ENCODE measurements at regions not wholly inside any gene's neighbourhood (a gene's known extent, or its start where the extent isn't known, plus 50 kb on each side); places are given as distances from the start of the nearest gene placed in this dataset.

GRCh38 chr4:81632581-81633299 lies 161.0 kb upstream of the RASGEF1B start:
- TF ChIP-seq CTCF (IDR thresholded peaks at IDR 0.05) = no peak
- Histone ChIP-seq H3K4me1 (peaks cover 0 to 9% of the 10 kb centered on the region in 2 donors), H3K36me3 (no peaks in the 10 kb centered on the region), H3K27ac (no peak overlapping the region), H3K9me3 (no peaks in the 10 kb centered on the region), H3K27me3 (no peaks in the 10 kb centered on the region), H3K4me3 (no peak overlapping the region)
- DNase-seq (ENCODE audit: low spot score) = no peak

GRCh38 chr4:81631958-81632441 lies 160.3 kb upstream of the RASGEF1B start:
- DNase-seq (ENCODE audit: low spot score) = no peak
- TF ChIP-seq CTCF (IDR thresholded peaks at IDR 0.05) = no peak
- no peak overlapping the region for H3K4me3 ChIP-seq
- peak overlapping the region in 1 of 2 donors; percentile 6 for H3K27ac ChIP-seq
- H3K36me3 ChIP-seq = no peaks in the 10 kb centered on the region
- H3K27me3 ChIP-seq = no peaks in the 10 kb centered on the region
- H3K9me3 ChIP-seq = no peaks in the 10 kb centered on the region
- H3K4me1 ChIP-seq = peaks cover 0 to 9% of the 10 kb centered on the region in 2 donors

GRCh38 chr4:81629366-81629765 lies 157.7 kb upstream of the RASGEF1B start:
- H3K9me3 ChIP-seq = no peaks in the 10 kb centered on the region
- no peaks in the 10 kb centered on the region for H3K27me3 ChIP-seq
- no peaks in the 10 kb centered on the region for H3K36me3 ChIP-seq
- H3K4me1 ChIP-seq = peaks cover 0 to 9% of the 10 kb centered on the region in 2 donors
- no peak overlapping the region for H3K4me3 ChIP-seq
- DNase-seq (ENCODE audit: low spot score) = no peak
- TF ChIP-seq CTCF (IDR thresholded peaks at IDR 0.05) = no peak
- no peak overlapping the region for H3K27ac ChIP-seq

- Histone ChIP-seq H3K36me3 (no peaks in the 10 kb centered on the region), H3K4me3 (no peak overlapping the region), H3K27ac (no peak overlapping the region), H3K9me3 (no peaks in the 10 kb centered on the region), H3K27me3 (no peaks in the 10 kb centered on the region), H3K4me1 (peaks cover 0 to 9% of the 10 kb centered on the region in 2 donors)
- DNase-seq (ENCODE audit: low spot score) = no peak
- no peak for TF ChIP-seq CTCF (IDR thresholded peaks at IDR 0.05)
These were observed 156.8 kb upstream of the RASGEF1B start for GRCh38 chr4:81628489-81628888.

- no peak for DNase-seq (ENCODE audit: low spot score)
- Histone ChIP-seq H3K4me3 (no peak overlapping the region), H3K27me3 (no peaks in the 10 kb centered on the region), H3K9me3 (no peaks in the 10 kb centered on the region), H3K27ac (no peak overlapping the region), H3K36me3 (no peaks in the 10 kb centered on the region), H3K4me1 (peaks cover 0 to 9% of the 10 kb centered on the region in 2 donors)
- TF ChIP-seq CTCF (IDR thresholded peaks at IDR 0.05) = no peak
These were observed 155.9 kb upstream of the RASGEF1B start for GRCh38 chr4:81627590-81627989.

GRCh38 chr4:81626851-81627250 lies 155.1 kb upstream of the RASGEF1B start:
- H3K9me3 ChIP-seq = no peaks in the 10 kb centered on the region
- H3K27ac ChIP-seq = no peak overlapping the region
- no peak for TF ChIP-seq CTCF (IDR thresholded peaks at IDR 0.05)
- no peaks in the 10 kb centered on the region for H3K36me3 ChIP-seq
- no peaks in the 10 kb centered on the region for H3K27me3 ChIP-seq
- H3K4me3 ChIP-seq = no peak overlapping the region
- H3K4me1 ChIP-seq = peaks cover 0 to 5% of the 10 kb centered on the region in 2 donors
- DNase-seq (ENCODE audit: low spot score) = no peak
